Keratinocyte (primary cell): ENCODE measurements at regions not wholly inside any gene's neighbourhood (a gene's known extent, or its start where the extent isn't known, plus 50 kb on each side); places are given as distances from the start of the nearest gene placed in this dataset.

Source experiments
- DNase-seq: peaks from one replicate; pipeline ENCODE4 v3.0.0-alpha.2; 2011; ENCODE audit warnings: low read depth, missing footprints, low spot score
- FAIRE-seq: peaks from 2 replicates; lab custom pipeline; 2011; peaks lifted over from hg19 to GRCh38; lab: Jason Lieb, UNC
- H2AFZ ChIP-seq: 2 replicates; pipeline ENCODE4 v1.6.0; 2012; ENCODE audit warnings: low read length, control low read depth, inconsistent platforms; ENCODE audit not compliant: control insufficient read depth
- H3K27ac ChIP-seq: 2 replicates; pipeline ENCODE4 v1.5.1; 2011; ENCODE audit warnings: low read length; ENCODE audit not compliant: control insufficient read depth, insufficient read depth
- H3K27me3 ChIP-seq: 3 replicates; pipeline ENCODE4 v1.6.0; 2011; ENCODE audit warnings: low read length; ENCODE audit not compliant: control insufficient read depth, insufficient read depth; ENCODE audit errors: extremely low read depth
- H3K36me3 ChIP-seq, 2 experiments: 2 replicates in 1 of 2; 3 replicates in 1 of 2; pipeline ENCODE4 v1.5.1; 2011; ENCODE audit warnings: low read length in 2 of 2, mild to moderate bottlenecking in 1 of 2; ENCODE audit not compliant: control insufficient read depth in 2 of 2, insufficient read depth in 2 of 2; ENCODE audit errors: extremely low read depth in 1 of 2
- H3K4me1 ChIP-seq: 3 replicates; pipeline ENCODE4 v1.5.1; 2011; ENCODE audit warnings: low read length; ENCODE audit not compliant: control insufficient read depth, insufficient read depth; ENCODE audit errors: extremely low read depth
- H3K4me2 ChIP-seq: 3 replicates; pipeline ENCODE4 v1.6.0; 2011; ENCODE audit warnings: low read depth, low read length; ENCODE audit not compliant: control insufficient read depth, insufficient read depth; ENCODE audit errors: extremely low read depth
- H3K4me3 ChIP-seq, 3 experiments: fragments of 200-600 bp in 1 of 3; sonication (generic) in 1 of 3; 2 replicates in 2 of 3; 3 replicates in 1 of 3; pipeline ENCODE4 v1.5.1; 2011 to 2016; ENCODE audit warnings: low read length in 3 of 3, mild to moderate bottlenecking in 3 of 3, control low read depth in 2 of 3, inconsistent platforms in 1 of 3, low read depth in 1 of 3, mixed read lengths in 1 of 3, mixed run types in 1 of 3, moderate library complexity in 1 of 3; ENCODE audit not compliant: control insufficient read depth in 2 of 3, insufficient read depth in 2 of 3; ENCODE audit errors: extremely low read depth in 1 of 3
- H3K79me2 ChIP-seq: 2 replicates; pipeline ENCODE4 v1.6.0; 2012; ENCODE audit warnings: low read length; ENCODE audit not compliant: control insufficient read depth, insufficient read depth
- H3K9ac ChIP-seq: 3 replicates; pipeline ENCODE4 v1.6.0; 2011; ENCODE audit warnings: low read length; ENCODE audit not compliant: control insufficient read depth, insufficient read depth; ENCODE audit errors: extremely low read depth
- H3K9me1 ChIP-seq: 3 replicates; pipeline ENCODE4 v1.6.0; 2011; ENCODE audit warnings: low read length; ENCODE audit not compliant: control insufficient read depth, insufficient read depth; ENCODE audit errors: extremely low read depth
- H3K9me3 ChIP-seq: 2 replicates; pipeline ENCODE4 v1.5.1; 2012; ENCODE audit warnings: low read depth, low read length; ENCODE audit not compliant: control insufficient read depth
- H4K20me1 ChIP-seq: 3 replicates; pipeline ENCODE4 v1.6.0; 2011; ENCODE audit warnings: low read length; ENCODE audit not compliant: control insufficient read depth, insufficient read depth; ENCODE audit errors: extremely low read depth
- EZH2 ChIP-seq: IDR thresholded peaks from one replicate; pipeline ENCODE4 v1.6.1; 2012; ENCODE audit warnings: inconsistent platforms, mild to moderate bottlenecking, low read length, moderate library complexity
- dilution Hi-C: fragments of 300-500 bp; cut with MboI; formaldehyde crosslinking; loops from one replicate; pipeline ENCODE4 v1.7.0; 2020; ENCODE audit warnings: low sequenced_read_pairs; ENCODE audit not compliant: extremely low pct_ligation_motif_present
- TF ChIP-seq, protein P1 (sequence below), 3 experiments: IDR thresholded peaks in 1 of 3; conservative IDR thresholded peaks in 1 of 3; optimal IDR thresholded peaks in 1 of 3; 2 replicates in 2 of 3; 3 replicates in 1 of 3; pipeline versions ENCODE3 to v1.5.1; 2011; ENCODE audit warnings: low read length in 3 of 3, mild to moderate bottlenecking in 3 of 3, moderate library complexity in 2 of 3, control low read depth in 1 of 3, inconsistent platforms in 1 of 3; ENCODE audit not compliant: insufficient read depth in 2 of 3; ENCODE audit errors: extremely low read depth in 1 of 3

DNA sequence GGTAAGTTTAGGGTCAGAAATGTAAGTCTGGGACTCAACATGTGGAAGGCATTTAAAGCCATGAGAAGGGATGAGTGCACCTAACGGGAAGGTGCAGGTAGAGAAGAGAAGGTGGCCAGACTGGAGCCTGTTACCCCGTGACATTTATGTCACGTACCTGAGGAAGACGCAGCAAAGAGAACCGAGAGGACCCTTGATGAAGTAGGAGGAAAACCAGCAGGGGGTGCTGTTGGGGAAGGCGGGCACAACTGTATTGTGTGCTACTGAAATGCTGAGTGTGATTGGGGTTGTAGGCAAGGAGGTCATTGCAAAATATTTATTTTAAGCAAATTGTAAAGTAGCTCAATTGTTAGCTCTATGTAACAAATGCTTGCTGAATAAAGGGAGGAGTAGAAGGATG lies 338.2 kb upstream of the PRKCQ start:
- no peaks in the 10 kb centered on the region for H3K4me1 ChIP-seq
- H3K9me3 ChIP-seq = no peaks in the 10 kb centered on the region
- FAIRE-seq = no peak
- no peaks in the 10 kb centered on the region for H4K20me1 ChIP-seq
- no peak overlapping the region for H3K27ac ChIP-seq
- H3K9ac ChIP-seq = no peak overlapping the region
- peaks cover 4% of the 10 kb centered on the region for H3K27me3 ChIP-seq
- no peaks in the 10 kb centered on the region for H3K79me2 ChIP-seq
- dilution Hi-C loops = no loop called here
- H3K4me3 ChIP-seq = no peak overlapping the region
- no peak overlapping the region for H2AFZ ChIP-seq
- TF ChIP-seq EZH2 = no peak
- TF ChIP-seq, protein P1, sequence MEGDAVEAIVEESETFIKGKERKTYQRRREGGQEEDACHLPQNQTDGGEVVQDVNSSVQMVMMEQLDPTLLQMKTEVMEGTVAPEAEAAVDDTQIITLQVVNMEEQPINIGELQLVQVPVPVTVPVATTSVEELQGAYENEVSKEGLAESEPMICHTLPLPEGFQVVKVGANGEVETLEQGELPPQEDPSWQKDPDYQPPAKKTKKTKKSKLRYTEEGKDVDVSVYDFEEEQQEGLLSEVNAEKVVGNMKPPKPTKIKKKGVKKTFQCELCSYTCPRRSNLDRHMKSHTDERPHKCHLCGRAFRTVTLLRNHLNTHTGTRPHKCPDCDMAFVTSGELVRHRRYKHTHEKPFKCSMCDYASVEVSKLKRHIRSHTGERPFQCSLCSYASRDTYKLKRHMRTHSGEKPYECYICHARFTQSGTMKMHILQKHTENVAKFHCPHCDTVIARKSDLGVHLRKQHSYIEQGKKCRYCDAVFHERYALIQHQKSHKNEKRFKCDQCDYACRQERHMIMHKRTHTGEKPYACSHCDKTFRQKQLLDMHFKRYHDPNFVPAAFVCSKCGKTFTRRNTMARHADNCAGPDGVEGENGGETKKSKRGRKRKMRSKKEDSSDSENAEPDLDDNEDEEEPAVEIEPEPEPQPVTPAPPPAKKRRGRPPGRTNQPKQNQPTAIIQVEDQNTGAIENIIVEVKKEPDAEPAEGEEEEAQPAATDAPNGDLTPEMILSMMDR (optimal IDR thresholded peaks at IDR 0.05 in 1 of 3, IDR thresholded peaks at IDR 0.05 in 1 of 3, conservative IDR thresholded peaks at IDR 0.05 in 1 of 3; ENCODE audit: extremely low read depth in 1 of 3, insufficient read depth in 2 of 3, low read length in 3 of 3) = peak; percentile 36 to 57 (median 44)
- no peaks in the 10 kb centered on the region for H3K9me1 ChIP-seq
- no peaks in the 10 kb centered on the region for H3K36me3 ChIP-seq
- no peak for DNase-seq
- H3K4me2 ChIP-seq = no peak overlapping the region

DNA sequence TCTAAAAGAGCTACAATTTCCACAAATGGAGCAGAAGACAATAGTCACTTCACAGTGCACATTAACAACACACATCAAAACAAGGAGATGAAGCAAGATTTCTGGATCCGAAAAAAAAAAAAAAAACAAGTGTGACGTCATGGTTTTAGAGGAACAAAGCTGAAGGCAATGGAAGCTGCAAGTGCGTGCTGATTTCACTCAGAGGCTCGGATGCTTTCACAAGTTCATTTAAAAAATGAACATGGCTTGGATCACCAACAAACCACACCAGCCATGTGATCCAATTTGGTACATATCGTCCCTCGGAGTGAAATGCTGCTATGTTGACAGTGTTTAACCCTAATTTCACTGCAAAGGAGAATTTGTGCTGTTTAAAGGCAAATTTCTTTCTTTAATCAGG lies 337.0 kb upstream of the PRKCQ start:
- H3K36me3 ChIP-seq = no peaks in the 10 kb centered on the region
- no peak overlapping the region for H2AFZ ChIP-seq
- FAIRE-seq (no peak), DNase-seq (no peak)
- no peaks in the 10 kb centered on the region for H3K9me1 ChIP-seq
- no peaks in the 10 kb centered on the region for H3K79me2 ChIP-seq
- no peak for TF ChIP-seq EZH2
- TF ChIP-seq, protein P1 (optimal IDR thresholded peaks at IDR 0.05 in 1 of 3, IDR thresholded peaks at IDR 0.05 in 1 of 3, conservative IDR thresholded peaks at IDR 0.05 in 1 of 3; ENCODE audit: extremely low read depth in 1 of 3, insufficient read depth in 2 of 3, low read length in 3 of 3) = no peak
- no peak overlapping the region for H3K4me3 ChIP-seq
- H3K4me1 ChIP-seq = peaks cover 8% of the 10 kb centered on the region
- H3K27me3 ChIP-seq = peaks cover 4% of the 10 kb centered on the region
- H3K27ac ChIP-seq = no peak overlapping the region
- H4K20me1 ChIP-seq = no peaks in the 10 kb centered on the region
- no peak overlapping the region for H3K4me2 ChIP-seq
- dilution Hi-C loops = no loop called here
- no peak overlapping the region for H3K9ac ChIP-seq
- no peaks in the 10 kb centered on the region for H3K9me3 ChIP-seq
